ENCODE measurements at regions not wholly inside any gene's neighbourhood (a gene's known extent, or its start where the extent isn't known, plus 50 kb on each side); places are given as distances from the start of the nearest gene placed in this dataset.

DNA sequence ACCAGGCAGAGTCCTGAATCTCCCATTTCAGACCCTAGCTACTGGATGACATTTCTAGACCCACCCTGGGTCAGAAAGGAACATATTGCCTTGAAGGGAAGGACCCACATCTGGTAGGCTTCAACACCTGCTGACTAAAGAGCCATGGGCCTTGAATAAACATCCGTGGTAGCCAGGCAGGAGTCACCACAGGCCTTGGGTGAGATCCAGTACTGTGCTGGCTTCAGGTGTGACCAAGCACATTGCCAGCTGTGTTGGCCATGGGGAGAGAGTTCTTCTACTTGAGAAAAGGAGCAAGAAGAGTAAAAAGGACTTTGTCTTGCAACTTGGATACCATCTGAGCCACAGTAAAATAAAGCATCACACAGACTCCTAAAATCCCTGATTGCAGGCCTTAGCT lies 332.6 kb downstream of the SLC16A7 start:
- DNase-seq (ENCODE audit: low spot score), result no peak

DNA sequence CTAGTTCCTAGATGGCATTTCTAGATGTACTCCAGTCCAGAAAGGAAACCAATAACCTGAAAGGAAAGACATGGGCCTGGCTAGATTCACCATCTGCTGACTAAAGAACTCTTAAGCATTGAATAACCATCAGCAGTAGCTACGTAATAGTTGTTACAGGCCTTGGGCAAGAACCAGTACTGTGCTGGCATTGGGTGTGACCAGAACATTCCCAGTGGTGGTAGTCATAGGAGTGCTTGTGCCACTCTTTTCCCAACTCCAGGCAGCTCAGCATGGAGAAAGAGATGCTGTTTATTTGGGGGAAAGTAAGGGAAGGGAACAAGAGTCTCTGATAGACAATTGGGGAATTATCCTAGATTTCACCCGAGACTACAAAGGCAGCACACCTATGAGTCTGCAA lies 333.3 kb downstream of the SLC16A7 start:
- DNase-seq (ENCODE audit: low spot score), result no peak

DNA sequence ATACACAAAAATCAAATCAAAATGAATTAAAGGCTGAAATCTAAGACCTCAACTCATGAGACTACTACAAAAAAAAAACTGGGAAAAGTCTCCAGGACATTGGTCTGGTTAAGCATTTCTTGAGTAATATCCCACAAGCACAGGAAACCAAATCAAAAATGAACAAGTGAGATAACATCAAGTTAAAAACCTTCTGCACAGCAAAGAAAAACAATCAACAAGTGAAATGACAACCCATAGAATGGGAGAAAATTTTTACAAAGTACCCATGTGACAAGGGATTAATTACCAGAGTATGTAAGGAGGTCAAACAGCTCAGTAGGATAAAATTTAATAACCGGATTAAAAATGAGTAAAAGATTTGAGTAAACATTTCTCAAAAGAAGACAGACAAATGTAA lies 338.7 kb downstream of the SLC16A7 start:
- DNase-seq (ENCODE audit: low spot score), result no peak

DNA sequence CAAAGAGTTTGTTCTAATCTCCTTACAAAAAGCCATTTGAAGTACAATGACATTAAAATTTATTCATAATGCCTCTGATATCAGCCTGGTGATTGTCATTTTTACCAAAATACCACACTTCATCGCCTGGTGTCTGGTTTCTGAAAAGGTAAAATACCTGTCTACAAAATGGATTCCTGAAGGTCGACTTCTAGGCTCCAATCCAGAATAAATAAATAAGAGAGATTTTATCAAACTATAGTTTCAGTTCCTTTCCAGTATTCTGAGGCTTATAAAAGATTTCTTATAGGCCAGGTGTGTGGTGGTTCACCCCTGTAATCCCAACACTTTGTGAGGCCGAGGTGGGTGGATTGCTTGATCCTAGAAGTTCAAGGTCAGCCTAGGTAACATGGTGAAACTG lies 340.7 kb downstream of the SLC16A7 start:
- no peak for DNase-seq (ENCODE audit: low spot score)

DNA sequence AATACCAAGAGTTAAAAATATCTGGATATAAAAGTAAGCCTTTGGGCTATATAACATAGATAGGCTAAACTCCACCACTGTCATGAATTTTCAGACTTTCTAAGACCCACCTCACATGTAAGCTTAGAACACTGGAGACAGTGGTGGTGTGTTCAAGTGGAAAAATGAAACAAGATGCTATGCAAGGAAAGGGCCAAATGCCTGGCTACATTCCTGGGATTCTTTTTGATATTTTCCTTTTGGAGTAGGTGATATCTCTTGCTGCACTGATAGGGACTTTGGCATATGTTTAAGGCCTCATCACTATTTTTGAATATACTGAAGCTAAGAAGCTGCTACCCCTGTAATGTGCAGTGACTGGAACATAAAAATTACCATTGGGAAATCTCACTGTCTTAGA lies 341.3 kb downstream of the SLC16A7 start:
- peak; percentile 2 for DNase-seq (ENCODE audit: low spot score)

DNA sequence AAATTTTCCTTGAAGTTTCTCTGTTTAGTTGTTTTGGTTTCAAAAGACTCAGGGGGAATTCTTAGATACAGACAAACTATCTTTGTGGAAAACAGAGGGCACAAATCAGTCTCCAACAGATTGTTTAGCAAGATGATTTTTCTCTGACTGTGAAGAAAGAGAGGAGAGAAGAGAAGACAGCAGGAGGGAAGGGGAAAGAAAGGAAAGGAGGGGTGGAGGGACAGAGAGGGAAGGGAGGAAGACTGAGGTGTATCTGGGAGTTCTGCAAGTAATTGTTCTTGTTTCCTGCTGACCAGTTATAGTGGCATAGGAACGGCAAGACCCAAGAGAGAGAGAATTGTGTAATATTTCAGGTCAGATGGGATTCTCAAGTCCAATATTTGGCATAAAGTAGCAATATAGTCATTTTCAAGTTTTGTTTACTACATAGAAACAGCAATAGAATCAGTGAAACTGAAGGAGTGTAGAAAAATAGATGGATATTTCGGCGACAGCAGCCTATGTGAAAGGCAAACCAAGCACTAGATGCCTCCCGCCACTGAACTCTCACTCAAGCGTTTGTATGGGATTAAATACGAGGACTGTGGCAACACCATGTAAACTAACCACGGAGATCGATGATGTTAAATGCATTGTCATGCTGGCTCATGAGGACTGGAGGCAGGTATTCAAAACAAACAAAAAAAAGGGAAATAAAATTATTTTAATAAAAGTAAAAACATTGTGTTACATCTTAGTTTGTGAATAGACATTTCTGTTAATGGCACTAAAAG lies 342.5 kb downstream of the SLC16A7 start:
- no peak for DNase-seq (ENCODE audit: low spot score)

DNA sequence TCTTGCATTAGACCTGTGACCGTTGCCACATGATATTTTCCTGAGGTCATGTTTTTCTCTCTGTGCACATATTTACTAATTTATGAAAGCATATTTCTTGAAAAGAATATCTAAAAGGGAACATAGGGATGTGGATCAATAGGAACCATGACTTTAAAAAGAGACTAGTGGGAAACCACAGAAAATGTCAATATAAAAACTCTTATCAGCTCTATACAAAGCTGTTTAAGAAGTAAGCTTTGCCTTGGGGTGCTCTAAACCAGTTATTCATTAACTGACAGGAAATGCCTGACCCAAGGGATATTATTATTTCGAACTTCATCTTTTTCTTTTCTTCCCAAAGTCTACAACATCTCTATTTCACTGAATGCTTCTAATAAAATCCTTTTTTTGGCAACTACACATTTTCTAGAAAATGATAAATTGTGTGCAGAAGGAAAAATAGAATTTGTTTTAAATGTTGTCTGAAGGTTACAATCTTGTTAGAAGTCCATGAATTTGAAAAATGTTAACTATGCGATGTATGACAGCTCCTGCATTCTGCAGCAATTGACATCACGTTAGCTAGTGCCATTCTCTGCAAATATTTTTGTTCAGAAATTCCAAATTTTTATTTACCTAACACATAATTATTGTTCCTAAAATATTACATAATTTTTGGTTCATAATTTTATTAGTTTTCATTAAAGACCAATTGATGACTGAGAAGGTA lies 345.0 kb downstream of the SLC16A7 start:
- DNase-seq (ENCODE audit: low spot score), result peak; percentile 0

DNA sequence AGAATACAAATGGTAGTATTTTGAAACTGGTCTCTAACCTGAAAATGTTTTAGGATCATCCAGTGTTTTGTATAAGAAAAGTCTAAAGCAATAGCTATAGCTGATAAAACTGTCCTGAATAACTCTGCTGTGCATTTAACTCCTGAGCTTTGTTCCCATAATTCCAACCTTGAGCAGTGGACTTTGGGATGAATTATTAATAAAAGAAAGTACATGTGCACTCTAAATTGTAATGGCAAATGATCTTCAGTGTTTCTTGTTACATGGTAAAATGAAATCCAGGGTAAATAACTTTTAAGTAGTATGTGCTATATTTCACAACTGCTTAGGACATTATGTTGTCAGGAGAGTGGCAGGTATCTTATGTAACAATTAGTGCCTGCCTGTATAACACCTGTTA lies 345.6 kb downstream of the SLC16A7 start:
- no peak for DNase-seq (ENCODE audit: low spot score)

DNA sequence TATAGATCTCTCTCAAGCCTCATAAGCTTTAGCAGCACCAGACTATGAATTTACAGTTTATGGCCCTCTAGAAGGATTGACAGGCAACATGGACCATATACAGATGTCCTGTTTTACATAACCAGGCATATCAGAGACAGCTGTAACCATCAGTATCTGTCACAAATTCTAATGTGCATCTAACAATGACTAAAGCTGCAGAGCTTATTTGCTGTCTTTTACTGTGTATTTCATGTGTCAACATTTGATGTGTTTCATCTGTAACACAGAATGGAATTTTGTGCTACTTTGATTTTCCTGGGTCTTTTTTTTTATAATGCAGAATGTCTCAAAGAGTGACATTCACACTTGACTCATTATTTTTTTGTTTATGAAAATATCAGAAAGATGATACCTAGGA lies 348.3 kb downstream of the SLC16A7 start:
- no peak for DNase-seq (ENCODE audit: low spot score)

DNA sequence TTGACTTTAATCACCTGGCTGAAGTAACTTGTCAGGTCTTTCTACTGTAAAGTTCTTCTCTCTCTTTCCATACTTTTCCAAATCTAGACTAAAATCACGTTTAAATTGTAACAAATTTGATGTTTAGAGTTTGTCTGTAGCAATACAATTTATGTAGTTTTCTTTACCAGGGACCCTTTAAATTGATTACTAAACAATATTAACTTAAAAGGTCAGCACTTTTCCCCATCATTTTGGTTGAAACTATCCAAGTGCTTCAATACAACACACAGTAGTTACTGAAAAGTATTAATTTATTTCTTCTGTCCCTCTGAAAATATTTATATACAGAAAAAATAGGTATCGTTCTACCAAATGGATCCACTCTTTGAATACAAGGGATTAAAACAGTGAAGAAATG lies 350.8 kb downstream of the SLC16A7 start:
- no peak for DNase-seq (ENCODE audit: low spot score)

DNA sequence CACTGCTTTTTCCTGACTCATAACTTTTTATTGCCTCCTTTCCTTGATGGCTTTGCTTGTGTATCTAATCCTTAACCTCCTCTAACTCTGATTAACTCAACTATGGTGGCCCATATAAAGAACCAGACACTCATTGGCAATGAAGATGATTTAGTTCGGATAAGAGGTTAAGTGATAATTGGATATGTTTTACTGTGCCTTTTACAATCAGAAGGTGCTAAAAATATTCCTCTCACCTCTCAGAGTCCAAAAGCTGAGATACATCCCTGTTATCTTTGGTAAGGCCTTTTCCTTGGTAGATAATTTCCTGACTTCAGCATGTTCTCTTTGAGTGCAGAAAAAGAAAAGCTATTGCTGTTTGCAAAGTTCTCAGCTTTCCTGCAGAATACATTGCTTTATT lies 367.7 kb downstream of the SLC16A7 start:
- no peak for DNase-seq (ENCODE audit: low spot score)

DNA sequence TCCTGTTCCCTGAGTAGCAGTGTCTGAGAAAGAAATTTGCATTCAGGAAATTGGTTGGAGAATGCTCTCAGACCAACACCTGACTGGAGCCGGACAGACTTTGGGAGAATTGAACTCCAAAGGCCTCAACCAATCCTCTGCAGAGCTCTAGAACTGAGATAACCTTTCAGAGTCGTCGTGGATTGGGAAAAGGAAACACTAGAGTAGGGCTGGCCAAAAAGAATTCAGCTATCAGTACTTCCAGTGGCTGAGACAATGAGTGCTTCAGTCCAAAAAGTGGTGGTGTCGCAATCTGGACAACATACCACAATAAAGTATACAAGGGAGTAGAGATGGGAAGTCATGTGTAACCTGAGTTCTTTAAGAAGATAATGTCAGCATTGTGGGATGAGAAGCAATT lies 377.1 kb downstream of the SLC16A7 start:
- DNase-seq (ENCODE audit: low spot score), result no peak

DNA sequence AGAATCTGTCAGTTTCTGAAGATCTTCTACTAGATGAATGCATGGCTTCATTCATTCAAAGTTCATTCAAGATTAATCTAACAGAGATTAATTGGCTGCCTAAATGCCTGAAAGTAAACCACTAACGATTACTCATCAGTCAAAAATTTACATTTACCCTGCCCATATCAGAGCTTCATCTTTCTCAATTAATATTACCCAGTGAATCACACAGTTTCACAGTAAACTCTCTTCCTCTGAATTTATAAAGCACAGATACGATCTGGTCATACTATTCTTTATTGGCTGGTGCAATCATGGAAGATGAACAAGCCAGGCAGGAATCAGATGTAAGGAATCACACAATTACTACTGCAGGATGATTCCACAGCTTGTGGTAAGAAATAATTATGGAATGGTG lies 377.7 kb downstream of the SLC16A7 start:
- DNase-seq (ENCODE audit: low spot score), result no peak

DNA sequence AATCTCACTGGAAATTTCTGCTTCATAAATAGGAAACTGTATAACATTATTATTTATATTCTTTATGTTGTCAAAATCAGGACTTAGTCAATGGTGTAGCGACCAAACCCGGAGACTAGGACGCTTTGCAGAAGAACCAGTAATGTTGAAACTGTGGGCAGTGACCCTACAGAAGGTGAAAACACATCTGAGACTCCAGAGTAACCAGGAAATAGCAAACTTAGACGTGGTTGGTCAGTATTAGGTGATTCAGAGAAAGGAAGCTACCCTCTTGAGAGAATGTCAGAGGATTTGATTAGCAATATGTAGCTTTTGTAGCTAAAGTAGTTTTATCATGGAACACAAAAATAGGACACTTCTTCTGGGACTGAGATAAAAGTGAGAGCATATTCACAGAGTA lies 381.9 kb downstream of the SLC16A7 start:
- DNase-seq (ENCODE audit: low spot score), result no peak

DNA sequence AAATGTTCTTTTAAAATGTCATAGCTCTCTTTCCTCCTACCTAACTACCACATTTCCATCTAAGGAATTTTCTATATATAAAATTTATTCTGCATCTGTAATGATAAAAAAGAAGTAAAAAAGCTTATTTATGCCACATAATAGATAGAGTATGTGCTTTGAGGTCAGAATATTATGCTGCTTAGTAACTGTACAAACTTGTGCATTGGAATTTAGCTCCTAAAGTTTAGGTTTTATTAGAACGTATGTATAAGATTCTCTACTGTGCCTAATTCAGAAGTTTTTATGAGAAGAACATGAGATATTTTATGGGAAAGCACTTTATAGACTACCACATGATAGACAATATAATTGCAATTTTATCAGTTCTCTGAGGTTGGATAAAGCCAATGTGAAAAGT lies 384.6 kb downstream of the SLC16A7 start:
- DNase-seq (ENCODE audit: low spot score), result no peak

DNA sequence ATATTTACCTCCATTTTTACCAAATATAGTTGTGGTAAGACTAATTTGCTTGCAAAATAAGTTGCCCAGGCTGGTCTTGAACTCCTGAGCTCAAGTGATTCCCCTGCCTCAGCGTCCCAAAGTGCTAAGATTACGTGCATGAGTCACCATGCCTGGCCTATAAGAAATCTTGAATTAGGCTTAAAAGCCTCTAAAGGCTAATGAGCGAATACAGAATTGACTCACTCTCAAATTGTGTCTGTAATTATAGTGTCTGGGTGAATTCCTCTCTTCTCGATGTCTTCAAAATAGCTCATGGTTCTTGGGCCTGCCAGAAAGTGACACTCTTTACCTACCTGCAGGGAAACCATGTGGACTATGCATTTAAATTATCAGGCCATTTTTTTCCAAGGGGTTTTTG lies 403.5 kb downstream of the SLC16A7 start:
- no peak for DNase-seq (ENCODE audit: low spot score)

DNA sequence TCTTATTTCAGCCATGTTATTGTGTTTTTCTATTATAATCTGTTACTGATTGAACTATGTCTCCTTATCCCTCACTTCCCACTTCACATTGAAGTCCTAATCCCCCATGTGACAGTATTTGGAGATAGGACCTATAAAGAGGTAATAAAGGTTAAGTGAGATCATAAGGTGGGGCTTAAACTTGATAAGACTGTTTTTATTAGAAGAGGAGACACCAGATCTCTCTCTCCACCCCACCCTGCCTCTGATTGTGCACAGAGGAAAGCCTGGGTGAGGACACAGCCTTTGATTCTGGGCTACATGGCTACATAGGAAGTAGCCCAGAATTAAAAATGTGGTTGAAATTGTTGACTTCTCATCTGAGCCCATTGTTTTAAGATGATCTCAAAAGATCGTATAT lies 414.7 kb downstream of the SLC16A7 start:
- DNase-seq (ENCODE audit: low spot score), result no peak

DNA sequence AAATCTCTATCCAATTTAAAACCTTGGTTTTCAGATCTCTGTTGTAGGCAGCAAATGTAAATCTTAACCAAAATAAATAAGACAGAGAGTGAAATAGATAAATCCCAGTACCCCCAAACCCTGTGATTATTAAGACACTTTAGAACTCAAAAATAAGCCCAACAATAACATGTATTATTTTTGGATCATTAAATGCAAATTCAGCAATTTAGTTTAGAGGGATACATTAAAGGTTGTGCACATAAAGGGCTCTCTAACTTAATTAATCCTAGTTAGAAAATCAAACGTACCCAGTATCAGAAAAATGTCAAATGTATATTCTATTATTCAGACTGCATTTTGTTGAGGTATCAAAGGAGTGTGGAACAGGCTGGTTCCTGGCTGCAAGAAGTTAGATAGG lies 416.8 kb downstream of the SLC16A7 start:
- DNase-seq (ENCODE audit: low spot score), result no peak

DNA sequence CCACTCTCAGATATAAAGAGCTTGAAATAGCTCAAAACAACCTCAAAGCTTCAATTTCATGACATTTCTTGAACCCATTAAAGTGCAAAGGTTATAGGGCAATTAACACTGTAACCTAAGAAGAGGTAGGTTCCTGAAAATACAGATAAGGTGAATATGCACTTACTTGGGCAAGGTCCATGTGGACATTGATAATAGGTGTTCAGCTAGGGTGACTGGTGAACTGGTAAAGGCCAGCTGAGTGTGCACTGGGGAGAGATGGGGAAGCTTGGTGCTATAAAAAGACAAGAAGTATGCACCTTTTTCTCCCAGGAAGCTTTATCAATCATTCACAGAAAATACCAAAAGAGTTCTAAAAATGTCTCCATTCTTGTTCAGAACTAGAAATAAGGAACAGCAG lies 418.6 kb downstream of the SLC16A7 start:
- DNase-seq (ENCODE audit: low spot score), result no peak

DNA sequence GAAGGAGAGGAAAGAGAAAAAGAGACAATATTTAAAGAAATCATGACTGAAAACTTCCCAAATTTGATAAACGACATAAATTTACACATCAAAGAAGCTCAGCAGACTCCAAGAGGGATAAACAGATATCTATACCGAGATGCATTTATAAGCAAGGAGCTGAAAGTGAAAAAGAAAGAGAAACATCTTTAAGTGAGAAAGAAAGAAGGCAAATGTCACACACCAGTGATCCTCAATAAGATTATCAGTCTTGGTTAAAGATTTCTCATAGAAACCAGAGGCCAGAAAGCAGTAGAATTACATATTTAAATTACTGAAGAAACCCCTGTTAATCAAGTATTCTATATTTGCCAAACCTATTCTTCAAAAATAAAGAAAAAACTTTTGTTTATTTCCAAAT lies 424.2 kb downstream of the SLC16A7 start:
- DNase-seq (ENCODE audit: low spot score), result no peak

DNA sequence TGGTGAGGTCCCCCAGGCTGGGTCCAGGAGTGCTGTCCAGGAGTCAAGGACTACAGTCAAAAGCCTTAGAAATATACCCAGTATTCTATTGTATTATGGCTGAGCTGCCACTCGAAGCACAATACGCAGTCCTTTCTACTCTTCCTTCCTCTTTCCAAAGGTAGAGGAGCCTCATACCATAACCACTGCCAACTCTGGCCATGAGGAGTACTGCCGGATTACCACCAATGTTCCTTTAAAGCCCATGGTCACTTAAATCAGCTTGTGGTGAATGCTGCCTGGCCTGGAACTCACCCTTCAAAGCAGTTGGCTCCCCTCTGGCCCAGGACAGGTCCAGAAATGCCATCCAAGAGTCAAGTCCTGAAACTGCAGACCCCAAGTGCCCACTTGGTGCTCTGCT lies 425.4 kb downstream of the SLC16A7 start:
- DNase-seq (ENCODE audit: low spot score), result no peak

DNA sequence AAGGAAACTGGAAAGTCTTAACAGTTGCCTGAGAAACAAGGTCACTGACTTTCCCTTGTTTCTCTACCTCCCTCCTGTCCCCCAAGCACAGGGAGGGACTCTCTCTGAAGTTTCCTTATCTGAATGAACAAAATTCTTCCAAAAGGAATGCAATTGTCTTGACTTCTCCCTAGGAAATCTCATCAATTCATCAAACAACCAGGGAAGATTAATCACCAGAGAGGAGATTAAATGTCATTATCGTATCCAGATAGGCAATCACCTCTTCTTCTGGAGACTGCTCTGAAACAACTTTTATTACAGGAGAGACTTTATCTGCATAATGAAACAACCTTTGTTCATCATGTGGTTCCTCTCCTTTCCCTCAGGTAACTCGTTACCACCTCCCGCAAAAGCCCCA lies 431.4 kb downstream of the SLC16A7 start:
- DNase-seq (ENCODE audit: low spot score), result no peak

DNA sequence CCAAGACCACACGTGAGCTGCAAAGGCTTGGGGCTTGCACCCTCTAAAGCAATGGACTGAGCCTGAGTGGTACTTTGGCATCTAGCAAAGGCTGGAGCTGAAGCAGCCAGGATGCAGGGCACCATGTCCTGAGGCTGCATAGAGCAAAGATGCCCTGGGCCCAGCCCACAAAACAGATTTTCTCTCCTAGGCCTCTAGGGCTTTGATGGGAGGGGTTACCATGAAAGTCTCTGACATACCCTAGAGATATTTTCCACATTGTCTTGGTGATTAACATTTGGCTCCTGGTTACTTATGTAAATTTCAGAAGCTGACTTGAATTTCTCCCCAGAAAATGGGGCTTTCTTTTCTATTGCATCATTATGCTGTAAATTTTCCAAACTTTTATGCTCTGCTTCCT lies 438.3 kb downstream of the SLC16A7 start:
- DNase-seq (ENCODE audit: low spot score), result no peak

DNA sequence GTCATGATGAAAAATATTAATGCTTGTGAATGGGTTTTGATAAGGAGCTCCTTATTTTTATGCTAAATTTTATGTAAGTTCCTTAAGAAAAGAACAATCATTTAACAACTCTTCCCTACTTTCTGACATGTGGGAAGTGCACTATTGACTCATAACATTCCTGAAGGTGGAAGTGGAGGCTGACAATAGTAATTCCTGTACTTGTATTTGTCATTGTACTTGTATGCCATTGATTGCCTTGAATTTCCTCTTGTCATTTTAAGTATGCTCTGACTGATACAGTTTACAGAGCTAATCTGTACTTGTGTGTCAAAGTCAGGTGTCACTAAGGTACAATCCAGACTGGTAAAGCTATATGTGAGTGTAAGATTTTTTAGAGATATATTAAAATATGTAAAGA lies 440.0 kb downstream of the SLC16A7 start:
- DNase-seq (ENCODE audit: low spot score), result no peak
